Inferior parietal cortex (tissue), 1 donor: ENCODE measurements at regions not wholly inside any gene's neighbourhood (a gene's known extent, or its start where the extent isn't known, plus 50 kb on each side); places are given as distances from the start of the nearest gene placed in this dataset.

ENCODE experiments used
- DNase-seq: peaks from one replicate; pipeline ENCODE4 v3.0.0-alpha.2; 2016; ENCODE audit errors: extremely low spot score

- DNase-seq, result no peak
Measured at GRCh38 chr9:73761905-73762304, 610.2 kb downstream of the ANXA1 start.

- DNase-seq, result no peak
Measured at GRCh38 chr9:73773896-73774295, 622.2 kb downstream of the ANXA1 start.

- no peak for DNase-seq
Measured at GRCh38 chr9:73775757-73776156, 624.1 kb downstream of the ANXA1 start.

DNA sequence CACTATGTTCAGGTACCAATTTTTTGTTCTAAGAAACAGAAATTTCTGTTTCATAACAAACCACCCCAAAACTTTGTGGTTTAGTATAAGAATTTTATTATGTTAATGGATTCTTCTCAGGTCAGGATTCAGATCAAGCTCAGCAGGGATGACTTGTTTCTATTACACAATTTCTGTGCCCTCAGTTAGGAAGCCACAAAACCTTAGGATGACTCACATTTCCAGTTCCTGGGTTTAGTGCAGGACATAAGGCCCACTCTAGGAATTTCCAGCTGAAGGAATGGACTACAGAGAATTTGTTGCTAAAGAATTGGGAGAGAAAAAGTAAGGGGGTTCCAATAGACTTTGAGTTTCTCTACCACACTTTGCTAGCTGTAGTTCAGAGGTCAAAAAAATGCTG, 629.3 kb downstream of the ANXA1 start:
- DNase-seq, result no peak

DNA sequence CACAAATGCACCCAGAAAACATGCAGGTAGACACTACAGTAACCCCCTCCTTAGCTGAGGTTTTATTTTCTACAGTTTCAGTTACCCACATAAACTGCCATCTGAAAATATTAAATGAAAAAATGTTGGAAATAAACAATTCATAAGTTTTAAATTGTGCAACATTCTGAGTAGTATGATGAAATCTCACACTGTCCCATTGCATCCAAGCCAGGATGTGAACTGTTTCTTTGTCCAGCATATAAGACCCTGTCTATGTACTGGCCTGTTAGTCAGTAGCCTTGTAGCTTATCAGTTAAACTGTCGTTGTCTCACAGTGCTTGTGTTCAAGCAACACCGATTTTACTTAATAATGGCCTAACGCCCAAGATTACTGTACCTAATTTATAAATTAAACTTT, 630.5 kb downstream of the ANXA1 start:
- no peak for DNase-seq

GRCh38 chr9:73799446-73799845, 647.8 kb downstream of the ANXA1 start:
- no peak for DNase-seq

- DNase-seq, result no peak
Measured at GRCh38 chr9:73805111-73805510, 653.4 kb downstream of the ANXA1 start.

- DNase-seq, result no peak
Measured at GRCh38 chr9:73805853-73806458, 654.3 kb downstream of the ANXA1 start.

DNA sequence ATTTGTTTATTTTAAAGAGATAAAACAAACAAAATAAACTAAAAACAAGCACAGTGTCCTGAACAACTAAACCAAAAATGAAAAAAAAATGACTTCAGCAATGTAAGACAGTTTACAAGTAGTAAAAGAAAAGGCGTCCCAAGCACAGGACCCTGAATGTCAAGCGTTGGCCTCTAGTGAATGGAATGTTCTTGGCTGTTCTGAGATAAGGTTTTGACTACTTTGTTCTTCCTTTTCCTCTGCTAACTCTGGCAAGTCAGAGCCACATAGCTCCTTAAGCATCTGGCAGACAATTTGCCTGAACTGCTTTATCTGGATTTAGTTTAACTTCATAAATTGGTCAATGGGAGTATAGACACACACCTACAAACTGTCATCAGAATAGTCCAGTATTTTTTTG, 655.2 kb downstream of the ANXA1 start:
- DNase-seq, result no peak

GRCh38 chr9:73807952-73808351, 656.3 kb downstream of the ANXA1 start:
- DNase-seq, result no peak

GRCh38 chr9:73810585-73811215, 659.0 kb downstream of the ANXA1 start:
- DNase-seq, result no peak

- no peak for DNase-seq
Measured at GRCh38 chr9:73813546-73813945, 661.9 kb downstream of the ANXA1 start.

- DNase-seq, result no peak
Measured at GRCh38 chr9:73816905-73817304, 665.2 kb downstream of the ANXA1 start.

DNA sequence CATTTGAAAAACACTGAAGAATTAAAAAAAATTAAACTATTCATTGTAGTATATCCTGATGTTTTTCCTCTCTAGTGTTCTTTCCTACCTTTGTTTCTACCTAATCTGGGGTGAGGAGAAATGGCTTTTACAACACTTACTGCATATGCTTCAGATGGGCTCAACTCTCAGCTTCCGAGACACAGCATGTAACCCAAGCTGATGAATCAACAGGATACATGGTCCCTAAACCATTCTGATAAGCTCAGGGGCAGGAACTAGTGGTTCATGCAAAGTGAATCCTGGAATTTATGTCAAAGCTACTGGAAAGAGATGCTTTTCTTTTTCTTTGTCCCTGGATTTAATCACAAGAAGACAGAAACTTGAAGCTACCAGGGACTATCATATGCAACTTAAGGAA, 672.5 kb upstream of the RORB start:
- no peak for DNase-seq

GRCh38 chr9:73838871-73839270, 658.3 kb upstream of the RORB start:
- DNase-seq, result no peak

DNA sequence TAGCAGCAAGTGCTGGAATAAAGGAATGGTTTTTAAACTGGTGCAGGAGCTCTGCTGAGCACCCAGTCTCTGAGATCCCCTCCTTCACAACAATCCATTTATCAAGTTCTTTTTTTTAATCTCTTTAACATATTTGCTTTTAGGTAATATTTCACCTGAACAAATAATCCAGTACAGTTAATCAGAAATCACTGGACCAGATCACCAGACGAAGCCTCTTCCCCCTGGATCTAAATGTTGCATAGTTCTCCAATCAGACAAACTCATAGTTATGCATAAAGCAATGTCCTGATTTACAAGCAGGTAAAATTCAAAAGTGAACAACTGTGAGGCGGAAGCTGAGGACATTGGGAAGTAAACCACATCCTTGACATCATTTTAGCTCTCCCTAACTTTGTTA, 657.7 kb upstream of the RORB start:
- DNase-seq, result no peak

GRCh38 chr9:73841018-73841417, 656.1 kb upstream of the RORB start:
- DNase-seq, result no peak

GRCh38 chr9:73844135-73844534, 653.0 kb upstream of the RORB start:
- no peak for DNase-seq

- no peak for DNase-seq
Measured at GRCh38 chr9:73845539-73845938, 651.6 kb upstream of the RORB start.

- DNase-seq, result no peak
Measured at GRCh38 chr9:73845954-73846690, 651.0 kb upstream of the RORB start.

- no peak for DNase-seq
Measured at GRCh38 chr9:73847536-73847935, 649.6 kb upstream of the RORB start.

- no peak for DNase-seq
Measured at GRCh38 chr9:73853549-73853948, 643.6 kb upstream of the RORB start.

DNA sequence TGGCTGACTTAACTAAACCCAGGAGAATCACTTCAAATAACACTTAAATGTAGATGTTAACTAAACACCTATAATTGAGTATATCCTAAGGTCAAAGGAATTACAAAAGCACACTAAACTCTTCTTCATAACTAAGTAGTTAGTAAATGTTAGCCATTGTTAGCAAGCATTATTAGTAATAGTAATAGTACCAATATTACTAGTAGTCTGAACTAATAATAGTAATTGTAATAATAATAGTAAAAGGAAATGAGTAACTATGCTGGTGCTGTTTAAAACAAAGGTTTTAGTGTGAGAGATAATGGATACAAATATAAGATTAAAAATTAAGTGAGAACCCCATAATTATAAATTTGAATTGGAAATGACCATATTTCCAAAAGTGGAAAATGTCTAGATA, 641.9 kb upstream of the RORB start:
- no peak for DNase-seq
